GM12878 (cell line): ENCODE measurements at regions not wholly inside any gene's neighbourhood (a gene's known extent, or its start where the extent isn't known, plus 50 kb on each side); places are given as distances from the start of the nearest gene placed in this dataset.

Source experiments
- CBX5 ChIP-seq: sonication (generic); IDR thresholded peaks from 2 replicates; pipeline ENCODE4 v1.6.1; 2016; ENCODE audit warnings: low read depth, moderate library complexity, mild to moderate bottlenecking, inconsistent platforms
- EGR1 ChIP-seq, 2 experiments: IDR thresholded peaks; 1 replicate in 1 of 2; 2 replicates in 1 of 2; pipeline ENCODE4 v1.6.1; 2011 to 2012; ENCODE audit warnings: low read depth in 2 of 2, low read length in 2 of 2, borderline replicate concordance in 1 of 2, mild to moderate bottlenecking in 1 of 2, moderate library complexity in 1 of 2
- HDAC6 ChIP-seq: fragments of 200-600 bp; sonication (generic); IDR thresholded peaks from one replicate; pipeline ENCODE4 v1.8.0; 2017; ENCODE audit warnings: antibody characterized with exemption; ENCODE audit not compliant: unreplicated experiment
- JUNB ChIP-seq: IDR thresholded peaks from 2 replicates; pipeline ENCODE4 v1.6.1; 2016; ENCODE audit warnings: antibody characterized with exemption, mild to moderate bottlenecking
- MXI1 ChIP-seq: fragments of 150-350 bp; IDR thresholded peaks from 2 replicates; pipeline ENCODE4 v1.6.1; 2011; ENCODE audit warnings: low read depth, mild to moderate bottlenecking, inconsistent platforms, low read length, improper control_type of control experiment
- MYC ChIP-seq: IDR thresholded peaks from 2 replicates; pipeline ENCODE4 v1.6.1; 2011; ENCODE audit warnings: mild to moderate bottlenecking, low read length, moderate library complexity, inconsistent platforms; ENCODE audit not compliant: insufficient read depth, insufficient replicate concordance, insufficient read length, severe bottlenecking
- NFIC ChIP-seq: IDR thresholded peaks from 2 replicates; pipeline ENCODE4 v1.6.1; 2012; ENCODE audit warnings: low read depth, mild to moderate bottlenecking, inconsistent platforms, low read length, moderate library complexity
- POLR2AphosphoS5 ChIP-seq: IDR thresholded peaks from 2 replicates; pipeline ENCODE4 v1.6.1; 2011; ENCODE audit warnings: mild to moderate bottlenecking, low read length, inconsistent platforms
- SIN3A ChIP-seq: IDR thresholded peaks from 2 replicates; pipeline ENCODE4 v1.6.1; 2012; ENCODE audit warnings: low read depth, low read length, improper control_type of control experiment
- ZNF384 ChIP-seq: IDR thresholded peaks from 2 replicates; pipeline ENCODE4 v1.6.1; 2012; ENCODE audit warnings: low read depth, mild to moderate bottlenecking, low read length, improper control_type of control experiment, borderline replicate concordance
- TF ChIP-seq, protein P1 (sequence below), 3 experiments: IDR thresholded peaks in 2 of 3; conservative IDR thresholded peaks in 1 of 3; 2 replicates each; pipeline ENCODE4 v1.5.1; 2011; ENCODE audit warnings: low read depth in 3 of 3, low read length in 3 of 3, mild to moderate bottlenecking in 3 of 3, control low read depth in 2 of 3, moderate library complexity in 2 of 3, inconsistent platforms in 1 of 3, mixed read lengths in 1 of 3; ENCODE audit not compliant: control insufficient read depth in 2 of 3, insufficient read depth in 1 of 3; ENCODE audit errors: extremely low read depth in 1 of 3

DNA sequence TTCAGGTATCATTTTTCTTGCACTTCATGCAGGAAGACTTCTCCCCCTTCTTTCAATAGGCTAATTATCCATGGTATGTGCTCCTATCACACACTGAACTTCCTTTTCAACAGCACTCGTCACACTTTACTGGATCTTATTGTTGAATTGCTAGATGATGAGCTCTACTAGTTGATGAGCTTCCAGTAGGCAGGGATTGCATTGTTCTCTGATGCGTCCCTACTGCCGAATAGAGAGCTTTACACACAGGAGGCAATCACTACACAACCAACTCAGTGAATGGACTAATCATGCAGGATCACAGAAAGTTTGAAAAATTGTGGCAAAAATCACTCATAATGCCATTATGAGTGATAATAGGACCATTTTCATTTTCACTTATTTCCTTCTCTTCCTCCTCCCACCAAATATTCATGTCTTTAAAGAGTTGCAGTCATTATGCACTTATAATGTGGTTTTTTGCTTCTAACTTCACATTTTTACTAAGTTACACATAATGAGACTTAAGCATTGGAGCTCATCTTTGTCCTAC is 128.1 kb upstream of the ZNF648 start:
- TF ChIP-seq MXI1, result no peak
- peak; percentile 51 for TF ChIP-seq JUNB
- no peak for TF ChIP-seq POLR2AphosphoS5
- TF ChIP-seq EGR1 (IDR thresholded peaks at IDR 0.05; ENCODE audit: borderline replicate concordance in 1 of 2, low read depth in 2 of 2, low read length in 2 of 2), result no peak
- TF ChIP-seq, protein P1, sequence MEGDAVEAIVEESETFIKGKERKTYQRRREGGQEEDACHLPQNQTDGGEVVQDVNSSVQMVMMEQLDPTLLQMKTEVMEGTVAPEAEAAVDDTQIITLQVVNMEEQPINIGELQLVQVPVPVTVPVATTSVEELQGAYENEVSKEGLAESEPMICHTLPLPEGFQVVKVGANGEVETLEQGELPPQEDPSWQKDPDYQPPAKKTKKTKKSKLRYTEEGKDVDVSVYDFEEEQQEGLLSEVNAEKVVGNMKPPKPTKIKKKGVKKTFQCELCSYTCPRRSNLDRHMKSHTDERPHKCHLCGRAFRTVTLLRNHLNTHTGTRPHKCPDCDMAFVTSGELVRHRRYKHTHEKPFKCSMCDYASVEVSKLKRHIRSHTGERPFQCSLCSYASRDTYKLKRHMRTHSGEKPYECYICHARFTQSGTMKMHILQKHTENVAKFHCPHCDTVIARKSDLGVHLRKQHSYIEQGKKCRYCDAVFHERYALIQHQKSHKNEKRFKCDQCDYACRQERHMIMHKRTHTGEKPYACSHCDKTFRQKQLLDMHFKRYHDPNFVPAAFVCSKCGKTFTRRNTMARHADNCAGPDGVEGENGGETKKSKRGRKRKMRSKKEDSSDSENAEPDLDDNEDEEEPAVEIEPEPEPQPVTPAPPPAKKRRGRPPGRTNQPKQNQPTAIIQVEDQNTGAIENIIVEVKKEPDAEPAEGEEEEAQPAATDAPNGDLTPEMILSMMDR (IDR thresholded peaks at IDR 0.05 in 2 of 3, conservative IDR thresholded peaks at IDR 0.05 in 1 of 3; ENCODE audit: control insufficient read depth in 2 of 3, extremely low read depth in 1 of 3, insufficient read depth in 1 of 3, low read depth in 3 of 3, low read length in 3 of 3), result no peak
- TF ChIP-seq CBX5, result no peak
- no peak for TF ChIP-seq SIN3A
- TF ChIP-seq MYC, result no peak
- no peak for TF ChIP-seq NFIC
- no peak for TF ChIP-seq ZNF384
- no peak for TF ChIP-seq HDAC6
